Stimulated activated CD4-positive, alpha-beta T cell treated with anti-CD3 and anti-CD28 coated beads, Interleukin-4, amount 100 ng/mL, for 1 hour (primary cell): ENCODE measurements at regions not wholly inside any gene's neighbourhood (a gene's known extent, or its start where the extent isn't known, plus 50 kb on each side); places are given as distances from the start of the nearest gene placed in this dataset.

ENCODE experiments used
- DNase-seq: peaks from one replicate; pipeline ENCODE4 v3.0.0-alpha.2; 2020

DNA sequence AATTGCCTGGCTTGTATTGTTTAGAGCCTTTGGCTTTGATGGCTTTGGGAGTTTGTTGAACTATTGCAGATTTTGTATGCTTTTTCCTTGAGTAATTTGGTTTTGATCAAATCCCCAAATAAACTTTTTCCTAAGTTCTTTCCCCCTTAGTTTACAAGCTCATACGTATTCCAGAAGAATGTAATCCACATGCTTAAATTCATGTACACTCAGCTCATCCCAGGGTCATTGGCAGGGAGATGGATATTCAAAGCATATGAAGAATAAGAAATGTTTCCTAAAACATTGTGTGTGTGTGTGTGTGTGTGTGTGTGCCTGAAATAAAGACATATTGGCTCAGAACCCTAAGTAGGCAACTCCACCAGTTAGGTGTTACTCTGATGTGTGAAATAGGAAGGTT, 89.4 kb downstream of the TMEM30B start:
- no peak for DNase-seq

- no peak for DNase-seq
These were observed 90.8 kb downstream of the TMEM30B start for GRCh38 chr14:61190341-61190740.

- peak; percentile 36 for DNase-seq
These were observed 91.9 kb downstream of the TMEM30B start for GRCh38 chr14:61188978-61189808.

- no peak for DNase-seq
These were observed 92.9 kb downstream of the TMEM30B start for GRCh38 chr14:61188196-61188595.

GRCh38 chr14:61187196-61187905, 93.8 kb downstream of the TMEM30B start:
- DNase-seq, result no peak

GRCh38 chr14:61186341-61187195, 94.6 kb downstream of the TMEM30B start:
- DNase-seq, result no peak

DNA sequence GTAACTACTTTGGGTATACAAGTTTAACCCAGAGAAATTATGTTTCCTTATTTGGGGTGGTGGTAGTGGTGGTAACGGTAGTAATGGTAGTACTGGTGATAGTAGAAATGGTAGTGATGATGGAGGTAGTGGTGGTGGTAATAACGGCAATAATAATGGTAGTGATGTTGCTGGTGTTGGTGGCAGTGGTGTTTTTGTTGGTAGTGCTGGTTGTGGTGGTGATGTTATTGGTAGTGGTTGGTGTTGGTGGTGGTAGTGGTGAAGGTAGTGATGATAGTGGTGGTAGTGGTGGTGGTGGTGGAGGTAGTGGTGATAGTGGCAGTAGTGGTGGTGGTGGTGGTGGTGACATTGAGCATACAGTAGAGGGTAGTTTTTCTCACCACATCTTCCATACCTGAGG, 95.6 kb downstream of the TMEM30B start:
- no peak for DNase-seq

DNA sequence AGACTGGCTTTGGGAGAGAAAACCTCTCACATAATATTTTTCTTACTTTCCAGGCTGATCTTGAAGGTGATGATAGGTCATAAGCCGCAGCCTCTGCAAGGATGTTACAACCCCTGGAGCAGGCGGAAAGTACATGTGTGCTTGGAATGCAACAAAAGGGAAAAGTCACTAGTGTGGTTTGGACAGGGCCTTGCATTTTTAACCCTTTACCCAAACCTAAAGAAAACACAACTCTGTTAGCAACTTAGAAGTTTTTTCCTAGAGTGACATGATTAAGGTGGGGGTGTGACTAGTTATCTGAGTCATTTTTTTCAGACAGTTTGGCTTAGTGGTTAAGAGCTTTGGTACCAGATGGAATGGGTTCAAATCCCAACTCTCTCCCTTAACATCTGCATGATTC, 97.0 kb downstream of the TMEM30B start:
- DNase-seq, result no peak

GRCh38 chr14:61183196-61183885, 97.8 kb downstream of the TMEM30B start:
- no peak for DNase-seq

DNA sequence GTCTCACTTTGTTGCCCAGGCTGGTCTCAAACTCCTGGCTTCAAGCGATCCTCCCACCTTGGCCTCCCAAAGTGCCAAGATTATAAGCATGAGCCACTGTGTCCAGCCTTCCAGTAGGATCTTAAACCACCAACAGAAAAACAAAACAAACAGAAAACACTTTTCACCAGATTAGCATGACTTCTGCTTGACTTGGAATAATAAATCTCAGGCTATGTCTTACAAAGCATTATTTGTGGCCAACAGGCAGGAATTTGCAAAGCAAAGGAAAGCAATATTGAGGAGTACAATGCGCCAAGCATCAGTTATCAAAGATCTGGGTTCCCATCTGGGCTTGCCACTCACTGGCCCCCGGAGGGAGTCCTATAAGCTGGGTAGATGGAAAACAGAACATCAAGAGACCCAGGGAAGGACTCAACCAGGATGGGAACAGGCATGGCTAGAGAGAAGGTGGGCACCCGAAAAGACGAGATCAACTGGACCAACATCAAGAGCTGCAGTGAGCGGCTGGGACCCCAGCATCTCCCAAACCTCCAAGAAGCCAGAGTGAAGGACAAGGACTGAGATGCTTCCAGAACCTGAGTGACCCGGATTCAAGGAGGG, 101.2 kb downstream of the TMEM30B start:
- no peak for DNase-seq

- DNase-seq, result no peak
These were observed 102.0 kb downstream of the TMEM30B start for GRCh38 chr14:61179061-61179690.

GRCh38 chr14:61178226-61179060, 102.7 kb downstream of the TMEM30B start:
- DNase-seq, result peak; percentile 38

DNA sequence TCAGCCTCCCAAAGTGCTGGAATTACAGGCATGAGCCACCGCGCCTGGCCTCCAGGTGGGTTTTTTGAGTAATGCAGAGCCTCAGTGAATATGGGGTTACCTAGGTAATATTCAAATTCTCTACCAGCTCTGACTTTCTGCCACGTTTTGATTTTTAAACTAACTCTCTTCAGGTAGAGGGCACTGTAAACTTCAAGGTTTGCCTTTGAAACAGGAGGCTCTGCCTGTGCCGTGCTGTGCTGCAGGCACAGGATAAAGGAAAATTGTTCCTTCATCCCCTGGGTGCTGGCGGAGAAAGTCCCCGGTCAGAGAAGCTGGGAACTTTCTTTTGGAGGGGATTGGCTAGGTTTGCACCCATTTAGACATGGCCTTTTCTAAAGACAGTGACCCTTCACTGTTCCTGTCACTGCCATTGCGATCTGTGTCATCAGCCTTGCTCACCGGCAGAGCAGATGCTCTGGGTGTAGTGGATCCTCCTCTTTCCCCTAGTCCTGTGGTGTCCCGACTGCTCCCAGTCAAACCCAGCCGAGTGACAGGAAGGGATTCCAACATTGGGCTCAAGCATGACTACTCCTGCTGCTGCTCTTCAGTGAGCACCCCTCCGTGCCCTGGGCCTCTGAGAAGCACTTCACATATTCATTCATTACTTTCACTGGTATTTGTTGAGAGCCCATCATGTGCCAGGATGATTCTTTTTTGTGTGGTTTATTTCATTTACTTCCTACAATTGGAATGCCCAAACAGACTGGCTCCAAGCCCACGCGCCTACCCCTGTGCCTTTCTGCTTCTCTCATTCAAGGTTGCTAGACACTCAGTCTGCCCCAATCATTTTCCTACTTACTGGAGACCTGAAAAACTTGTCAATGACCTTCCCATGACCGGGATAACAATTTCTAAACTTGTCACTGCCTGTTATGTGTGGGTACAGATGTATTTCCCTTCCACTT, 103.6 kb downstream of the TMEM30B start:
- peak; percentile 2 for DNase-seq

GRCh38 chr14:61176686-61177085, 104.5 kb downstream of the TMEM30B start:
- DNase-seq, result no peak

- DNase-seq, result no peak
These were observed 106.2 kb downstream of the TMEM30B start for GRCh38 chr14:61174987-61175386.

GRCh38 chr14:61174441-61174891, 106.7 kb downstream of the TMEM30B start:
- no peak for DNase-seq

- DNase-seq, result no peak
These were observed 109.4 kb downstream of the TMEM30B start for GRCh38 chr14:61171727-61172126.

GRCh38 chr14:61168141-61168540, 113.0 kb downstream of the TMEM30B start:
- DNase-seq, result no peak

- DNase-seq, result no peak
These were observed 113.5 kb downstream of the TMEM30B start for GRCh38 chr14:61167642-61168041.

DNA sequence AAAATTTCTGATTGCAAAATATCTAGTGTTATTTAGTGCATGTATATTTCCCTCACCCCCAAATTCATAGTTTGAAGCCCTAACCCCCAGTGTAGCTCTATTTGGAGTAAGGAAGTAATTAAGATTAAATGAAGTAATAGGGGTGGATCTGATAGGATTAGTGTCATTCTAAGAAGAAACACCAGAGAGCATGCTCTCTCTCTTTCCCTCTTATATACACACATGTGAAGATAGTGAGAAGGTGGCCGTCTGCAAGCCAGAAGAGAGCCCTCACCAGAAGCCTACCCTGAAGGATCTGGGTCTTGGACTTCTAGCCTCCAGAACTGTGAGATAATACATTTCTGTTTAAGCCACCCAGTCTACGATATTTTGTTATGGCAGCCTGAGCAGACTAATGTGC, 120.3 kb downstream of the TMEM30B start:
- no peak for DNase-seq
